Neural progenitor cell (in vitro differentiated cells): ENCODE measurements at regions not wholly inside any gene's neighbourhood (a gene's known extent, or its start where the extent isn't known, plus 50 kb on each side); places are given as distances from the start of the nearest gene placed in this dataset.

Experiments used
- CTCF ChIP-seq: fragments of 200-600 bp; sonication (generic); IDR thresholded peaks from 2 replicates; pipeline ENCODE4 v1.5.1; 2017; ENCODE audit warnings: antibody characterized with exemption, mild to moderate bottlenecking
- EZH2 ChIP-seq: fragments of 200-600 bp; sonication (generic); IDR thresholded peaks from 2 replicates; pipeline ENCODE4 v1.6.1; 2017; ENCODE audit warnings: antibody characterized with exemption, mild to moderate bottlenecking, moderate library complexity

GRCh38 chr5:56330167-56330566, 97.0 kb upstream of the ANKRD55 start:
- TF ChIP-seq CTCF (no peak), EZH2 (no peak)
